A673 (cell line): ENCODE measurements at regions not wholly inside any gene's neighbourhood (a gene's known extent, or its start where the extent isn't known, plus 50 kb on each side); places are given as distances from the start of the nearest gene placed in this dataset.
"Not testable (repeated sequence)": the region's sequence is repeated elsewhere in the genome, so short reads cannot be mapped to it uniquely, and the experiment has no call there.

Experiments
- BruUV-seq: library from RNA; stranded (reverse); fragments of 400-500 nt; replicated peaks from 2 replicates; lab custom pipeline; 2021; lab: Mats Ljungman, UMichigan
- CTCF ChIA-PET: fragments of 300-600 bp; sonication (Branson Sonifier 250); formaldehyde crosslinking; loops from one replicate; lab custom pipeline; 2022; ENCODE audit warnings: antibody characterized with exemption; lab: Charles Lee
- POLR2A ChIA-PET: fragments of 300-600 bp; sonication (Branson Sonifier 250); formaldehyde crosslinking; loops from one replicate; lab custom pipeline; 2022; ENCODE audit warnings: antibody characterized with exemption; ENCODE audit not compliant: low non-redundant PET; lab: Charles Lee
- DNase-seq: peaks from one replicate; pipeline ENCODE4 v3.0.0-alpha.2; 2015; ENCODE audit warnings: low spot score
- H3K27ac ChIP-seq: fragments of 200-600 bp; sonication (generic); 2 replicates; pipeline ENCODE4 v1.5.1; 2016; ENCODE audit warnings: mixed run types, low read depth, mild to moderate bottlenecking, mixed read lengths, antibody characterized with exemption, low read length; ENCODE audit not compliant: poor library complexity, severe bottlenecking
- H3K27me3 ChIP-seq: fragments of 200-600 bp; sonication (generic); replicated peaks from 2 replicates; pipeline ENCODE4 v1.6.1; 2017; ENCODE audit warnings: mixed run types, low read depth, mild to moderate bottlenecking, mixed read lengths, antibody characterized with exemption, low read length; ENCODE audit not compliant: insufficient read depth, poor library complexity
- H3K36me3 ChIP-seq: fragments of 200-600 bp; sonication (generic); 2 replicates; pipeline ENCODE4 v1.6.1; 2016; ENCODE audit warnings: mixed run types, mild to moderate bottlenecking, mixed read lengths, antibody characterized with exemption, low read length; ENCODE audit not compliant: insufficient read depth, poor library complexity, severe bottlenecking
- H3K4me1 ChIP-seq: fragments of 200-600 bp; sonication (generic); 2 replicates; pipeline ENCODE4 v1.6.1; 2017; ENCODE audit warnings: mixed run types, mild to moderate bottlenecking, mixed read lengths, antibody characterized with exemption, low read length; ENCODE audit not compliant: insufficient read depth, poor library complexity, severe bottlenecking
- H3K4me3 ChIP-seq: fragments of 200-600 bp; sonication (generic); 2 replicates; pipeline ENCODE4 v1.5.1; 2016; ENCODE audit warnings: low read depth, mixed run types, mild to moderate bottlenecking, mixed read lengths, low read length; ENCODE audit not compliant: poor library complexity, severe bottlenecking
- H3K9me3 ChIP-seq: fragments of 200-600 bp; sonication (generic); 2 replicates; pipeline ENCODE4 v1.6.1; 2016; ENCODE audit warnings: mixed run types, low read depth, mild to moderate bottlenecking, mixed read lengths, antibody characterized with exemption, low read length; ENCODE audit not compliant: poor library complexity, severe bottlenecking
- CTCF ChIP-seq: fragments of 300-800, 200-600 bp; sonication (generic); conservative IDR thresholded peaks from 2 replicates; pipeline ENCODE4 v1.5.1; 2017; ENCODE audit warnings: low read depth, mild to moderate bottlenecking, antibody characterized with exemption, low read length, moderate library complexity, mixed read lengths
- EZH2 ChIP-seq: fragments of 200-600 bp; sonication (generic); IDR thresholded peaks from 2 replicates; pipeline ENCODE4 v1.6.1; 2017; ENCODE audit warnings: borderline replicate concordance, low read depth, mild to moderate bottlenecking, mixed read lengths, antibody characterized with exemption, low read length; ENCODE audit not compliant: poor library complexity, severe bottlenecking
- intact Hi-C: fragments of 100-400 bp; cut with micrococcal nuclease; formaldehyde crosslinking; loops from one replicate; pipeline ENCODE4 v1.10.0; 2022; ENCODE audit not compliant: unreplicated experiment

- no peaks in the 10 kb centered on the region for H3K9me3 ChIP-seq
- intact Hi-C loops: no loop called here
- H3K27me3 ChIP-seq: no peaks in the 10 kb centered on the region
- H3K27ac ChIP-seq: no peak overlapping the region
- no peaks in the 10 kb centered on the region for H3K4me1 ChIP-seq
- no peaks in the 10 kb centered on the region for H3K36me3 ChIP-seq
- no peak for TF ChIP-seq EZH2
- no peak for TF ChIP-seq CTCF
- DNase-seq: no peak
- ChIA-PET POLR2A (no interaction called here), CTCF (no interaction called here)
- no peak overlapping the region for H3K4me3 ChIP-seq
- no TSS peak for BruUV-seq
Observed at GRCh38 chr10:44280226-44281014, 104.5 kb downstream of the CXCL12 start.

GRCh38 chr10:44279426-44280126 lies 105.3 kb downstream of the CXCL12 start:
- DNase-seq: no peak
- H3K9me3 ChIP-seq: no peaks in the 10 kb centered on the region
- no peaks in the 10 kb centered on the region for H3K27me3 ChIP-seq
- CTCF ChIA-PET: no interaction called here
- no peak overlapping the region for H3K4me3 ChIP-seq
- no peak for TF ChIP-seq EZH2
- no peak for TF ChIP-seq CTCF
- intact Hi-C loops: no loop called here
- H3K27ac ChIP-seq: no peak overlapping the region
- H3K4me1 ChIP-seq: no peaks in the 10 kb centered on the region
- POLR2A ChIA-PET: no interaction called here
- H3K36me3 ChIP-seq: no peaks in the 10 kb centered on the region
- BruUV-seq: no TSS peak

GRCh38 chr10:44278837-44279324 lies 106.0 kb downstream of the CXCL12 start:
- DNase-seq: no peak
- Histone ChIP-seq H3K4me1 (no peaks in the 10 kb centered on the region), H3K9me3 (no peaks in the 10 kb centered on the region), H3K27ac (no peak overlapping the region), H3K4me3 (no peak overlapping the region), H3K36me3 (no peaks in the 10 kb centered on the region), H3K27me3 (no peaks in the 10 kb centered on the region)
- intact Hi-C loops: no loop called here
- ChIA-PET CTCF (no interaction called here), POLR2A (no interaction called here)
- no TSS peak for BruUV-seq
- TF ChIP-seq CTCF (no peak), EZH2 (no peak)

- POLR2A ChIA-PET, BruUV-seq: not testable (repeated sequence)
Observed at GRCh38 chr10:44268435-44268948, 116.4 kb downstream of the CXCL12 start.

More at GRCh38 chr10:44268435-44268948, 116.4 kb downstream of the CXCL12 start:
- H3K27ac ChIP-seq, H3K27me3 ChIP-seq, H3K9me3 ChIP-seq, H3K4me3 ChIP-seq, CTCF ChIA-PET, DNase-seq, H3K4me1 ChIP-seq, intact Hi-C loops, H3K36me3 ChIP-seq: not testable (repeated sequence)
